GM18505 (cell line): ENCODE measurements at regions not wholly inside any gene's neighbourhood (a gene's known extent, or its start where the extent isn't known, plus 50 kb on each side); places are given as distances from the start of the nearest gene placed in this dataset.
A peak's percentile ranks its signal among the peaks of the same experiment; 100 is the strongest.

Experiments used
- ATAC-seq: cut with Tn5 transposase; IDR thresholded peaks from one replicate; pipeline ENCODE4 v1.9.1; 2021; ENCODE audit not compliant: unreplicated experiment
- POLR2A ChIP-seq: IDR thresholded peaks from 4 replicates; pipeline ENCODE4 v1.6.1; 2011; ENCODE audit warnings: borderline replicate concordance; ENCODE audit not compliant: insufficient read depth, insufficient read length; ENCODE audit errors: extremely low read depth

DNA sequence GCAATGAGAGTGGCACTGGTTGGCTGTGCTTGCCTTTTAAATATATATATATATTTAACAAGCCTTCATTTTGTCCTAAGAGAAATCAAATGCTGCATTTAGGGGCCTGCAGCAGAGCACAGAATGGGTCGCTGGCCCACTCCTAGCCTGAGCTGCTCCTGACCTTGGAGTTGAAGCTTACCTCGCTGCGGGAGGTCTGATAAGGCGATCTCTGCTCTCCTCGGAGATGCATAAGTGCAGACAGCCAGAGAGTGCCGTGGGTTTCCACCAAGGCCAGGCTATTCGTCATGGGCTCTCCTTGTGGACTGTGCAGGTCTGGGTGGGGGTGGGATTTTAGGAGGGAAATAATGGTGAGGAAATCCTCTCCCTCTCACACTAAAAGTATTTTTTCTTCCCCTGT lies 99.5 kb upstream of the IKZF1 start:
- ATAC-seq = no peak
- no peak for TF ChIP-seq POLR2A

DNA sequence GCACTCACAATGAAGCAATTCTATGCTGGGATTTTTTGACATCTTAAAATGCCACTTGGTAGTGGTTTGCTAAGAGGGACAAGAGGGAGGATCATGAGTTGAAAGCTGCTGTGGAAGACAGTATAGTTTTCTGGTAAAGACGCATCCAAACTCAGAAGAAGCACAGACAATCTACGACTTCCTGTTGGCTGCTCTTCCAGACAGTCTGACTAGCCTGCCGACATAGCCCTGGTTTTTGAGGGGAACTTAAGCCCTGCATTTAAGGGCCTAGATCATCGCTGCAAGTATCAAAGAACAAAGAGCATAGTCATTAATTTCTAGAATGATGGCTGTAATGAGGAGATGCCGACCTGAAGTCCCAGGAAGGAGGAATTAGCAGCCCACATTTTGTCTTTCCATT lies 99.9 kb upstream of the IKZF1 start:
- no peak for ATAC-seq
- no peak for TF ChIP-seq POLR2A

DNA sequence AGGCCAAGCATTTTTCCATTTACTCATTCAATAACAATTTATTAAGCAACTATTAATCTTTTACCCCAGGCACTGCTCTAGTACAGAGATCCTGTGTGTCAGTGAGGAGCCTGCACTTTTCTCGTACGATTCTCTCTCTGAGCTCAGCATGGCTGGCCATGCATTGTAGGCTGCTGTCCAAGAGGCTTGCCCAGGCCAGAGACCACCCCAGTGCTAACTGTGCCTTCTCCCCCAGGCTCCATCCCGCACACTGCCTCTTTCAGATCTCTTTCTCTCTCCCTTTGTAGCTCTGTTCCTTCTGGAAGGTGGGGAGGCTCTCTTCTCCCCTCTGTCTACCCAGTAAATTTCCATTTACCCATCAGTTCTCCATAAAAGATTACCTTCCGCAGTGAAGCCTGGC lies 101.0 kb upstream of the IKZF1 start:
- no peak for TF ChIP-seq POLR2A
- no peak for ATAC-seq

DNA sequence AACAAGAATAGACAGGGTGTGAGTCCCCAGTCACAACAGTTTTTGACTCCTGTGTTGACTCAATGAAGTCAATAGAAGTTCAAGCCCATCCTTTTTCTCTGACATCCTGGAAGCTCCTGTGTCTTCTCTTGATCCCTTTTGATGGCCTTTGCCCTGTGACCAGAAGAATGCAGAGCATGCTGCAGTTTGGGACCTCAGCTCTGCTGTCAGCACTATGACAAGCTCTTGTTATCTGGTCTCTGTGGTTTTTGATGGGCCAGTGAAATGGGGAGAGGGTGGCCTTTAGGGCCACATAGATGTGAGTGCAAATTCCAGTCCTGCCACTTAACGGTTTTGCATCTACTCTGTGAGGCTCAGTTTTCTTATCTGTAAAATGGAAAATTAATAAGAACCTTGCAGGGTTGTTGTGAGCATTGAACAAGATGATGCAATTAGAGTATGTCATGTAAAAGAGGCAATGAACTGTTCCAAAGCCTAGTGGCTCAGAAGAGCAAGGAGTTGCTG lies 102.4 kb upstream of the IKZF1 start:
- no peak for TF ChIP-seq POLR2A
- no peak for ATAC-seq

DNA sequence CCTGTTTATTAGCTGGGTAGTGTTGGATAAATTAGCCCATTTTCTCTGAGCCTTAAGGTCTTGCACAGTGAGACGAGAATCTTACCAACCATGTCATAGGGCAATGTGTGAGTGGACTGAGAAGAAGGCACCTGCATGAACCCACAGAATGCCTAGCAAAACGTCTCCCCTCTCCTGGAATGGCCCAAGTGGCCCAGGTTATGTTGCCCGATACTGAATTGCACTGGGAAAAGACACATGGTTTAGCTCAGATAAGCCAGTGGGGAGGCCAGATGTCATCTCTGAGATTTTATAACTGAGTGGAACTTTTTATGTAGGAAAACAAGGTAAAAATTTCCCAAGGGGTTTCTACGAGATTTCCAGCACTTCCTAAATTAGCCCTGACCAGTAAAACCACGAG lies 104.7 kb upstream of the IKZF1 start:
- TF ChIP-seq POLR2A = no peak
- ATAC-seq = no peak

DNA sequence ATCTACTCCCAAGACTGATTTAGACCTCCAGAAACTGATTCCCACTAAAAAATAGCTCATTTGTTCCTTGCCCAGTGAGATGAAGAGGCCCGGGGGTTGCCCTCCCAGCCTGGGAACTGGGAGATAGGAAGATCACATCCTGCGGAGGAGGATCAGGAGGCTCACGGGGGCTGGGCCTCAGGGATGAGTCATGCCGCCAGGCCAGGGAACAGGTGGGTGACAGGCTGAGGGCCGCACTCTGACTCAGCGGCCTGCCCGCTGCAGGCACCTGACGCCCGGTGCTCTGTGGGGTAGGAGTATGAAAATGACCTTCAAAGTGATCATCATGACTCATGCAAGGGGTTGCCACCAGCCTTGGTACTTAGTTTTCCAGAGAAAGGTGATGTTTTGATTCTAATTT lies 104.5 kb upstream of the ZPBP start:
- no peak for TF ChIP-seq POLR2A
- peak; percentile 92 for ATAC-seq

DNA sequence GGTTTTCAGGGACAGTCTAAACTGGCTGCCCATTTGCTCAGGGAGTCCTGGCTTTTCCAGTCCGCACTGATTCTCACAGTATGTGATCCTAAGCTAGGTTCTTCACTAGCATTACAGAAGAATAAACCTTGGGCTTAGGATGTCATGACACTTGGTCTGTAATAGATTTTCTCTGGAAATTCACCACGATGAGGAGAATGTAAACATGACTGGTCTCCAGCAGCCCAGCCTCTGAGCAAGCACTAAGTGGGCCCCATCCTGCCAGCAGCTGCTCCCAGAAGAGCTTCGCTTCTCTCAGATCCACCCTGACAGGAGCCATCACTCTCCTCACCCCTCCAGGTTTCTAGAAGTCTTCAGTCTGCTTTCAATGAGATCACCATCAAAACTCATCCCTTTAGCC lies 103.7 kb upstream of the ZPBP start:
- no peak for TF ChIP-seq POLR2A
- ATAC-seq = no peak

DNA sequence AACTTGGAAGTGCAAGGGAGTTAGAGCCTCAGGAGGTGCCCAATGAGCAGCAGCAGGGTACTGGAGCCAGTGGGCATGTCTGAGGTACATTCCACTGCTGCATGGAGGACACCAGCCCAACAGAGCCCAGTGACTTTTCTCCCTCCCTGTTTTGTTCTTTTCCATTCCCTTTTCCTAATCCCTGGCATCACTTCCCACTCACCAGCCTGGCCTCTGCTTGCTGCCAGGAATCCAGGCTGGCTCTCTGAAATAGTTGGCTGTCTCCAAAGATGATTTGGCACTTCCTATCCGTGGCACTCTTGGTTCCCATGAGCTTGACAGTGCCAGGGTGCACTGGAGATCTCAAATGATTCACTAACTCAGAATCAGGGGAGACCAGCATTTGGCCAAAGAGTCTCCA lies 97.7 kb upstream of the ZPBP start:
- no peak for ATAC-seq

DNA sequence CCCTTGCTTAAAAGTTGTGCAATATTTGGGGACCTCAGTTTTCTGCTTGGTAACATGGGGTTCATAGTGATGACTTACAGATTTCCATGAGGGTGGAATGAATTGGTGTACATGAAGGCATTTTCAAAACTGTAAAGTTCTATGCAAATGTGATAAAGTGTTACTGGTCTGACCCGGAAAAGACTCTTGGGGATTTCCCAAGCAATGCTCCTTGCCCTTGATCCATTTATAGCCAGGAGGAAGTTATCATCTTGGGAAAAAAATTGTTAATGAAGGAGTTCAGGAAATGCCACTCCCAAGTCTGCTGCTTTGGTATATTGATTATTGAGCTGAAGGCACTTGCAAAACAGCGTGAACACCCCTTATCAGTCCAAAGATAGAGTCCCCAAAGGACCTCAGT lies 96.3 kb upstream of the ZPBP start:
- no peak for TF ChIP-seq POLR2A
- ATAC-seq = no peak

More for the DNA sequence above, 97.7 kb upstream of the ZPBP start:
- TF ChIP-seq POLR2A = no peak

DNA sequence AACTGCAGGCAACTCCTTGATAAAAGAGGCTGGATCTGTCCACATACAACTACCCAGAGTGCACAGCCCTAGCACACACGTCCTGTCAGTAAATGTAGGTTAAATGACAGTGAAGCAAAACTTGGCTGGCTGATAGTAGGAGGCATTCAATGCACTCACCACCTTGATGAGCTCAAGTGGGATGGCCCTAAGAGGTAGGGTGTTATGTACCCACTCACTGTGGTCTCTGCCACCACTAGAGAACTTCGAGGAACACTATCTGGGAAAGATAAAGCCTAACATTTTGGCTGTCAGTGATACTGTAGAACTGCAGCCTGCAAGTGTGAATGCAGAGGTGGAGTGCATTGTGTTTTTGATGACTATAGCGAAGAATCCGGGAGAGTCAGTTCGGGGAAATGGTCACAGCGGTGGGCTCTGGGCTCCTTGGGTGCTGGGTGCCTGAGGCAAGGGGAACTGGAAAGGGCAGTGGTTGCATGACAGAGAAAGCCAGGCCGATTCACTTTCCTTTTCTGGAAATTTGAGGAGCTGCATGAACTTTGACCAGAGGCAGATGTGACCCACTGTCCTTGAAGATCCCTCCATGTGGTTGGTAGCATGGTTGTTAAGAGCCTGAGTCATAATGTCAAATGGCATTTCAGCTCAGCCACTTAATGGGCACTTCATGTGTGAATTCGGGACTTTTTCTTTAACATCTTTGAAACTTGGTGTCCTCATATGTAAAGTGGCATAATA lies 93.1 kb upstream of the ZPBP start:
- no peak for ATAC-seq
- no peak for TF ChIP-seq POLR2A

DNA sequence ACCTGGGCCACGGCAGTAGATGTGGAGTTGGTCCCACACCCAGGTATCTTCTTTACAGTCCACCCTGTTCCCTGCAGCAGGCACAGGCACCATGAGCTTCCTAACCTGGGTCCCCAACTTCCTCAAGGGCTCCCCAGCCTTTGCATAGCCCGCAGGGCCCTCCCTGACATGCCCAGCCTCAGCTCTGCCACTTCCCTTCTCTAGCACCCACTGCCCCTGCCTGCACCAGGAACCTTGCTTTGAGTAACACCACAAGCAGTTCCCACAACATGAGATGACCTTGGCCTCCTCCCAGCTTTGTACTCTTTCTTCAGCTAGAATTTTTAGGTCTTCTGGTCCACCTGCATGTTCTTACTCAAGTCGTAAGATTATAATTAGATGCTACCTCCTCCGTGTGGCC lies 92.2 kb upstream of the ZPBP start:
- ATAC-seq = no peak
- no peak for TF ChIP-seq POLR2A

DNA sequence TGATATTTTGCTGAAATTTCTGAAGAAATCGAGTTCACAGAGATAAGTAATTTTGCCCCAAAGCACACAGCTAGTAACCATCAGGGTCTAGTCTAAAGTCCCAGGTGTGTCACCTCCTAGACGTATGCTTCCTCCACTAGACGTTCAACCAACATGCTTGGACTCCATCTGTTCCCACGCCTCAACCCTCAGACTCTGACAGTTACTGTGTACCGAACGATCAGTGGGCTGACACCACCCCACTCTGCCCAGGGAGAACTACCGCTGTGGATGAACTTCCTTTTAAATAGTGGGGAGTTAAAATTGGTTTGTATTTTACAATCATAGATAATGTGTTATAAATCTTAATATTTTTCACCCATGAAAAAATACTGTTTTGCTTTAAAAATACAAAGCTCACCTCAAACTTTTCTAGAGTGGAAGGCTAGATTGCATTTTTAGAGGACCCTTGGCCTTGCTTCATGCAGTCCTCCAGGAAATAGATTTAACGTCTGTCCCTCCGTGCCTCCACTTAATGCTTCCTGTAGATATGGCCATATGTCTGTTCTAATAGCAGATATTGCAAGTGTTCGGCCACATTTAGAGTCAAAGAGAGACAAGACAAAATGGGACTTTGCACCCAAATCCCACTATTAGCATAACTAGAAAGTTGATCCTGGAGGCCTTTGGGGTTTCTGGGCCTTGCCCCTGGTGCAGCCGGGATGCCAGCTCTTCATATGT lies 91.4 kb upstream of the ZPBP start:
- no peak for ATAC-seq
- TF ChIP-seq POLR2A = no peak

DNA sequence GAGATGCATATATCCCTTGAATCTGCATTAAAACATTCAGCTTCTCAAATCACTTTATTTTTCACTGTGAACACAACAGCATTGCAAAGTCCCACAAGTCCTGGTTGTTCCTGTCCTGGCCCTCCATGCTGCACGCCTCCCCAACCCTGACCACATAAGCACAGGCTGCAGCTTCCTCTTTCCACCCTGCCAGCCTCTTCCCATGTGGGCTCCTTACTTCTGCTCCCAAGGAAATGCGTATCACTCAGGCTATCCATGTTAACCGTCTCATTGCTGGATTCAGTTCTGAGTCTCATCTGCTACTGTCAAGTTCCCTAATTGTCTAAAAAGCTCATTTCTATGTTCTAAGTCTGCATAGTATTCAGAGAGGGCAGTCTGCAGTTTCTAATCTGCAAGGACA lies 89.7 kb upstream of the ZPBP start:
- no peak for TF ChIP-seq POLR2A
- ATAC-seq = no peak

DNA sequence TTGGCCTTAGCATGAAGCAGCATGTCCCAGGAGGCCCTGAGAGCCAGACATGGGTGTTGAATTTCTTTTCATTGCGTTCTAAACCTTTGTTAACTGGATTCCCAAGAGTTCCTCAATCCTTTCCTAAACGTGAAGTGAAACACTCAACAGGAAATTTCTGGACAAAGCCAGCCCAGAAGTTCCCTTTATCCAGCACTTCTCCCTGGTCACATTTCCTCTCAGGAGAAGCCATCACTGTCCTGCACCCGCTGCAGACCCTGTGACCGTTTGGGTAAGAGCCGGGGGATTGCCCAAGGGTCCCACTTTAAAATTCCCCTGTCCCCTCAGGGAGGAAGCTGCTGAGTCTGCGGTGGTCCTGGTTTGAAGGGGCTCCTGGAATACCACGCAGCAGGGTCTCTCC lies 88.0 kb upstream of the ZPBP start:
- TF ChIP-seq POLR2A = no peak
- no peak for ATAC-seq
